ENCODE measurements at regions not wholly inside any gene's neighbourhood (a gene's known extent, or its start where the extent isn't known, plus 50 kb on each side); places are given as distances from the start of the nearest gene placed in this dataset.

DNA sequence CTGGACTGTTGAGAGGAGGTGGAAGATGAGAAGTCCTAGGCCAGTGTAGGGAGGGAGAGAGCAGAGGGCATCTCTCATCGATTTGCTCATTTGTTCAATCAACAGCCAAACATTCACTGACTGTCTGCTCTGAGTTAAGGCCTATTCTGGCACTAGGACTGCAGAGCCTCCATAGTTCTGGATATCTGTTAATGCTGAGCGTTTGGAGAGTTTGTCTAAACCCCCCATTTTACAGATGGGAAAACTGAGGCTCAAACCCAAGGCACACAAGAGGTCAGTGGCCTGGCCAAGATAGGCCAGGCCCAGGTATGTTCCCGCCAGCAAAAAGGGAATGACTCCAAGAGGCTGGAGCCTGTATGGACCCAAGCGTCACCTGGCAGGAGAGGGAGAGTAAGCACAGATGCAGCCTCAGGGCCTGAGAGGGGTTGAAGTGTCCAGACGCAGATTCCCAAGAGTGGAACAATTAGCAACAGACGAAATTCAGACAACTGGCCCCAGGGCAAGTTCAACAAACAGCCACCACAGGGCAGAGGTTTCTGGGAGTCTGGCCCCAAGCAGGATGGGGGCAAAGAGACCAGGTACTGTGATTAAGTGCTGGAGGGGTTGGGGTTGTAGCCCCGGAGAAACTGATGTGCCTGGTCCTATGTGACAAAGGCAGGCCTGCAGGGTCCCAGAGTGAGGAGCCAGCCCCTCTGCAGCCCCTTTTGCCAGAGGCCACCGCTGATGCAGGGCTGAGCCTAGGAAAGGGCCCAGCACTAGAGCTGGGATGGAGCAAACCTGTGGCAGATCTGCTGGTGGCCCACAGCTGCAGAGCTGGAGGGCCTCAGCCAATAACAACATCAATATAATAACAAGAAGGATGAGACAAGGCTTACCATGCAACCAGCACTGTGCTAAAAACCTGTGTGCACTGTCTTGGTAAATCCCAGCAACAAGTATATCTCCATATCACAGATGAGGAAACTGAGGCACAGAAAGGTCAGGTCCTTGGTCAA is 245.1 kb upstream of the TLE3 start:
- CTCF ChIA-PET, result no interaction called here
- Mint-ChIP-seq H3K9me3 (no peaks in the 10 kb centered on the region), H3K36me3 (no peaks in the 10 kb centered on the region), H3K4me1 (no peaks in the 10 kb centered on the region), H3K27ac (no peak overlapping the region), H3K27me3 (peaks cover 27% of the 10 kb centered on the region), H3K4me3 (no peak overlapping the region)
- DNase-seq, result no peak

- Mint-ChIP-seq H3K9me3 (no peaks in the 10 kb centered on the region), H3K4me1 (no peaks in the 10 kb centered on the region), H3K27ac (no peak overlapping the region), H3K27me3 (peaks cover 26% of the 10 kb centered on the region), H3K4me3 (no peak overlapping the region), H3K36me3 (no peaks in the 10 kb centered on the region)
- CTCF ChIA-PET, result no interaction called here
- DNase-seq, result no peak
These were observed 244.4 kb upstream of the TLE3 start for GRCh38 chr15:70342141-70342540.

DNA sequence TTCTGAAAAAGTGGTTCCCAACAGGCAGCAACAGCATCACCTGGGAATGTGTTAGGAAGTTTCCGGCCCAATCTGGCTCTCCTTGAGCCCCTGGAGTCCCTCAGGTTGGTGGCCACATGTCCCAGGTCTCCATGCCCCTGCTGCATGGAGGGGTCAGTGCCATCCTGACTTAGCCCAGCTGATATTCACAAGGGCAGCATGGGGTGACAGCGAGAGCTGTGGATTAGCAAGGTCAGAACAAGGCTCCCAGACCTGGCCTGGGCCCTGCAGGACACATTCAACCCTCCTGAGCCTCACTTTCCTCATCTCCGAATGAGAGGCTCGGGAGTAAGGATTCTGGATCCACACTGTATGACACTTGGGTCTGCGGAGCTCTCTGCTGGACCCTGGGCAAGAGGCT is 243.8 kb upstream of the TLE3 start:
- no peak for DNase-seq
- Mint-ChIP-seq H3K9me3 (no peaks in the 10 kb centered on the region), H3K4me1 (peaks cover 3% of the 10 kb centered on the region), H3K4me3 (no peak overlapping the region), H3K36me3 (no peaks in the 10 kb centered on the region), H3K27ac (no peak overlapping the region), H3K27me3 (peaks cover 26% of the 10 kb centered on the region)
- CTCF ChIA-PET, result no interaction called here

DNA sequence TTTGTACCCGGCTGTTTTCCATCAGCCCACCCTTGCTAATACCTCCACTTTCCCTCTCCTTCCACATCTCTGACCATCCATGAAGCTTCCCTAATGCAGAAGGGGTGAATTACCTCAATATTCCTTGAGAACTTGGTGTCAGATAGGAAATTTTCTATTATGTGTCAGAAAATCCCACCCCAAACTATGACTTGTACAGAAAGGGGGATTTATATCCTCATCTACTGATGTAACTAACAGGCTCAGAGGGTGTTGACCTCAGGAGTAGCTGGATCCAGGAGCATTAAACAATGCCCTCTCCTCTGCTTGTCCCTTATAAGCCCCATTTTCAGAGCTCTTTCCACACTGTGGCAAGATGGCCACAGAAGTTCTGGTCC is 242.8 kb upstream of the TLE3 start:
- CTCF ChIA-PET, result no interaction called here

DNA sequence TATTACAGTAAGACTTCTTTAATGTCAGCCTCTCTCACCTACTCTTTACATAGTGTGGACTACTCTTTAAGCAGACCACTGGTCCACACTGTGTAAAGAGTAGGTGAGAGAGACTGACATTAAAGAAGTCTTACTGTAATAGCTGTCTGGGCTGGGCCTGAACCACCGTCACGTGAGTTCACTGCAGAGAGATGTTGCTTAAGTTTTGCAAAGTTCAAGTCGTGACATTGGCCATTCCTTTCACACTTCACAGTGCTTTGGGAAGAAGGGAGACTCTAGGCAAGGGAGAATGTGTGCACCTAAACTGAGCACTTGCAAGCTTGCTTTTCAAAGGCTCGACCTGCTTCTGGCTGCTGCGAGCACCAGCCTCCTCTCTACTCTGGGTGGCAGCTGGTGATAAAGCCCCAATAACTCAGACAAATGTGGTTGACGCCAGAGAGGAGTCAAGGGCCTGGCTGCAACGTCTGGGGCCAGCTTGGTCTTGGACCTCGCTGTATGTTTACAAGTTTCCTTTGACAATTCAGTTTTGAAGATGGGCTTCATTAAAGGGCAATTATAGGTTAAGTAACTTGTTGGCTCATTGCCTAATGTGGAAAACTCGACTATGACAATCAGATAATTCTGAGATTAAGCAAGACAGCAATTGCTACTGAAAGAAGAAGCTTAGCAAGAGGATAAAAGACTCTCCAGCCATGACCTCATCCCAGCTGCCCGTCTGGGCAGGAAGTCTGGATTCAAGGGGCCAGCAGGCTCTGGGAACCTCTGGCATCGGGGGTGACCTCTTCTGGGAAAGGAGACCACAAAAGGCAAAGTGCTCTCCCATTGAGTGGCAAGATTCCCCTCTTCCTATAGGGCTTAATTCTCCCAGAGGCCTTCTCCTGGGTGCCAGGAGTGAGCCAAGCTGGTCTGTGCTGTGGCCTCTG is 242.1 kb upstream of the TLE3 start:
- H3K36me3 Mint-ChIP-seq, result no peaks in the 10 kb centered on the region
- no peak overlapping the region for H3K27ac Mint-ChIP-seq
- H3K27me3 Mint-ChIP-seq, result peaks cover 24% of the 10 kb centered on the region
- no peak for DNase-seq
- H3K4me1 Mint-ChIP-seq, result peaks cover 5% of the 10 kb centered on the region
- H3K9me3 Mint-ChIP-seq, result peaks cover 4% of the 10 kb centered on the region
- CTCF ChIA-PET, result interaction anchor here (0.6 kb wide), 1 partner anchor 1882 kb away, joined by 3 read pairs; no protein-coding TSS in a partner anchor
- no peak overlapping the region for H3K4me3 Mint-ChIP-seq

More for the DNA sequence above, 242.8 kb upstream of the TLE3 start:
- no peak overlapping the region for H3K27ac Mint-ChIP-seq
- no peaks in the 10 kb centered on the region for H3K36me3 Mint-ChIP-seq
- no peak overlapping the region for H3K4me3 Mint-ChIP-seq
- peaks cover 4% of the 10 kb centered on the region for H3K9me3 Mint-ChIP-seq
- peaks cover 27% of the 10 kb centered on the region for H3K27me3 Mint-ChIP-seq
- DNase-seq, result no peak
- H3K4me1 Mint-ChIP-seq, result peaks cover 5% of the 10 kb centered on the region

GRCh38 chr15:70337277-70338186 is 239.8 kb upstream of the TLE3 start:
- H3K27ac Mint-ChIP-seq, result no peak overlapping the region

GRCh38 chr15:70336425-70337009 is 238.8 kb upstream of the TLE3 start:
- no peak for DNase-seq
- CTCF ChIA-PET, result no interaction called here
- Mint-ChIP-seq H3K36me3 (peaks cover 3% of the 10 kb centered on the region), H3K9me3 (peaks cover 17% of the 10 kb centered on the region), H3K4me3 (no peak overlapping the region), H3K27ac (no peak overlapping the region), H3K27me3 (peaks cover 19% of the 10 kb centered on the region), H3K4me1 (peaks cover 5% of the 10 kb centered on the region)

More at GRCh38 chr15:70337277-70338186, 239.8 kb upstream of the TLE3 start:
- H3K4me3 Mint-ChIP-seq, result no peak overlapping the region
- H3K36me3 Mint-ChIP-seq, result peaks cover 3% of the 10 kb centered on the region
- CTCF ChIA-PET, result interaction anchor here (0.8 kb wide), 1 partner anchor 174 kb away, joined by 3 read pairs; no protein-coding TSS in a partner anchor
- peaks cover 14% of the 10 kb centered on the region for H3K9me3 Mint-ChIP-seq
- no peak for DNase-seq
- peaks cover 23% of the 10 kb centered on the region for H3K27me3 Mint-ChIP-seq
- H3K4me1 Mint-ChIP-seq, result peaks cover 5% of the 10 kb centered on the region

GRCh38 chr15:70334286-70334685 is 236.6 kb upstream of the TLE3 start:
- peaks cover 17% of the 10 kb centered on the region for H3K9me3 Mint-ChIP-seq
- CTCF ChIA-PET, result no interaction called here
- peaks cover 23% of the 10 kb centered on the region for H3K27me3 Mint-ChIP-seq
- peaks cover 5% of the 10 kb centered on the region for H3K4me1 Mint-ChIP-seq
- H3K27ac Mint-ChIP-seq, result no peak overlapping the region
- DNase-seq, result no peak
- no peak overlapping the region for H3K4me3 Mint-ChIP-seq
- H3K36me3 Mint-ChIP-seq, result peaks cover 3% of the 10 kb centered on the region

DNA sequence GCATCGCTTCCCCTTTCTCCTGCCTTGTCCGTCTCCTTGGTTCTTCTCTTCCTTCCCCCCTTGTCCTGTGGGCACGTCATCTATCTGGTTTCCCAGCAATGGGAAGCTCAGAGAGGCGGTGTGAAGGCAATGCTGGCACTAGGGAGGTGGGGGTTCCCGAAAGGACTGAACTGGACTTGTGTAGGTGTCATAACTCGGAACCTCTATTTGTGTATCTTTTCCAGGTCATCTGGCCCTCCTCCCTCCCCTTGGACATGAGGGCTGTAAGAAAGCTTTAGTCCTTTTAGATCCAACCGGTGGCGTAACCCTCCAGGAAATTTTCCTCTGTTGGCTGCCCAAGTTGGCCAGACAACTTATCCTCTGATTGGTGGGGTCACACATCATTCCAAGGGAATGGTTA is 231.5 kb upstream of the TLE3 start:
- Mint-ChIP-seq H3K4me3 (no peak overlapping the region), H3K4me1 (peaks cover 16% of the 10 kb centered on the region), H3K36me3 (no peaks in the 10 kb centered on the region), H3K27me3 (peaks cover 47% of the 10 kb centered on the region), H3K27ac (no peak overlapping the region), H3K9me3 (peaks cover 9% of the 10 kb centered on the region)
- CTCF ChIA-PET, result interaction anchor here (1.1 kb wide), 1 partner anchor 138 kb away, joined by 3 read pairs; no protein-coding TSS in a partner anchor
- no peak for DNase-seq

DNA sequence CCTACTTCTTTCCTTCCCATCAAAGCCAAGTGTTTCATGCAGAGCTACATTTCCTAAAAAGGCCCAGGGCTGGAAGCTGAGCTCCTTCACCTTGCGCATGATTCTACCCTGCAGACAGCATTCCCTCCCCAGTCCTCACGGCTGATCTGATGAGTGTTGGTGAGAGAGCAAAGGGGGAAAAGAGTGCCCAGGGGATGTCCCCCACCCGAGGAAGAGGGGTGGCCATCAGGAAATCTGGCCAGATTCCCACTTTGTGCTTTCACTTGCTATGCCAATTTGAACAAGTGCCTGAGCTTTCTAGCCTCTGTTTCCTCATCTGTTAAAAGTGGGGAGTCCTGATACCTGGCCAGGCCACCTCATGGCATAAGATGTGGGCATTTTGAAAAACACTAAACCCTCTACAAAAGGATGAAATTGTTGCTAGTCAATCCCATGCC is 231.0 kb upstream of the TLE3 start:
- H3K27ac Mint-ChIP-seq, result no peak overlapping the region
- no peak overlapping the region for H3K4me3 Mint-ChIP-seq
- no peaks in the 10 kb centered on the region for H3K36me3 Mint-ChIP-seq
- DNase-seq, result no peak
- CTCF ChIA-PET, result interaction anchor here (1.1 kb wide), 1 partner anchor 138 kb away, joined by 3 read pairs; no protein-coding TSS in a partner anchor
- peaks cover 47% of the 10 kb centered on the region for H3K27me3 Mint-ChIP-seq
- H3K4me1 Mint-ChIP-seq, result peaks cover 16% of the 10 kb centered on the region
- H3K9me3 Mint-ChIP-seq, result peaks cover 5% of the 10 kb centered on the region

- no peak for DNase-seq
- CTCF ChIA-PET, result interaction anchor here (1.1 kb wide), 1 partner anchor 139 kb away, joined by 3 read pairs; no protein-coding TSS in a partner anchor
- peaks cover 3% of the 10 kb centered on the region for H3K9me3 Mint-ChIP-seq
- no peak overlapping the region for H3K4me3 Mint-ChIP-seq
- peaks cover 47% of the 10 kb centered on the region for H3K27me3 Mint-ChIP-seq
- H3K4me1 Mint-ChIP-seq, result peaks cover 16% of the 10 kb centered on the region
- H3K27ac Mint-ChIP-seq, result no peak overlapping the region
- no peaks in the 10 kb centered on the region for H3K36me3 Mint-ChIP-seq
These were observed 230.3 kb upstream of the TLE3 start for GRCh38 chr15:70327856-70328678.

DNA sequence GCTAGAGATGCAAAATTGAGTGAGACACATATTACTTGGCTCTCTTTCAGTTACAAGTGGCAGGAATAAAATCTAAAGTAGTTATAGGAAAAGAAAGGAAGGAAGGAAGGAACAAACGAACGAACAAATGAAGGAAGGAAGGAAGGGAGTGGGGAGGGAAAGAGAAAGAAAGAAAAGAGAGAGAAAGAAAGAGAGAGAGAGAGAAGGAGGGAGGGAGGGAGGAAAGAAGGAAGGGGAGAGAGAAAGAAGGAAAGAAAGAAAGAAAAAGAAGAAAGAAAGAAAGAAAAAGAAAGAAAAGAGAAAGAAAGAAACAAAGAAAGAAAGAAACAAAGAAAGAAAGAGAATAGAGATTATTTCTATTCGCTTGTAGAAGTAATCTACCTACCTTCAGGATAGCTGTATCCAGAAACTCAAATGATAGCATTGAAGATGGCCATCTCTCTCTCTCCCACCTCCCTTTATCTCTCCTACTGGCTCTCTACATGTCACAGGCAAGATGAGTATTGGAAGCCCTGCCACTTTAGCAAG is 229.7 kb upstream of the TLE3 start:
- no peak overlapping the region for H3K4me3 Mint-ChIP-seq
- H3K9me3 Mint-ChIP-seq, result peaks cover 3% of the 10 kb centered on the region
- DNase-seq, result no peak
- H3K36me3 Mint-ChIP-seq, result no peaks in the 10 kb centered on the region
- H3K4me1 Mint-ChIP-seq, result peaks cover 16% of the 10 kb centered on the region
- no peak overlapping the region for H3K27ac Mint-ChIP-seq
- CTCF ChIA-PET, result no interaction called here
- peaks cover 52% of the 10 kb centered on the region for H3K27me3 Mint-ChIP-seq
